ENCODE measurements at regions not wholly inside any gene's neighbourhood (a gene's known extent, or its start where the extent isn't known, plus 50 kb on each side); places are given as distances from the start of the nearest gene placed in this dataset.

DNA sequence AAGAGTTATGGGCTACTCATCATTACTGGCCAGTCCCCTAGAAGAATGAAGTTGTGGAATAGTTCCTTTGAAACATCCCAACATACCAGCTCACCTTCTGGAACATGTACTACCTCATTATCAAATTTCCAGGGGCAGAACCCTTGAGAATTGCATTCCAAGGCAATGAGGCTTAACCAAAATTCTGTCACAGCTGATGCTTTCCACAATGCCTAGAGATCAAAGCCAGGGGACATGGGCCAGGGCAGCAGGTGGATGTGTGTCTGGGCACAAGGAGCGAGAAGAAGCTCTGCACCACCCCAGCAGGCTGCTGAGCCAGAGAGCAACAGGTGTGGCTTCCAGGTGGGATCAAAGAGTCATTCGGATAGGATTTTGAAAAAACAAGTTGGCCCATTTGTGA is 362.1 kb downstream of the EFNB2 start:
- no peaks in the 10 kb centered on the region for H3K27me3 ChIP-seq (ENCODE audit: control insufficient read depth, insufficient read depth, low read length, poor library complexity, severe bottlenecking)
- WGBS, 2 experiments (ENCODE audit: insufficient coverage in 1 of 2, insufficient read length in 1 of 2), result 80 to 90% methylated on average over 1 to 2 of the region's 2 CpGs
- H3K4me1 ChIP-seq (ENCODE audit: control insufficient read depth, insufficient read depth, low read length), result no peaks in the 10 kb centered on the region
- no peak overlapping the region for H3K4me3 Mint-ChIP-seq
- H3K4me3 ChIP-seq (ENCODE audit: low read length), result no peak overlapping the region
- H3K9me3 Mint-ChIP-seq, result no peaks in the 10 kb centered on the region
- H3K9ac ChIP-seq (ENCODE audit: extremely low read depth, low read length, poor library complexity, severe bottlenecking), result no peak overlapping the region
- H3K4me1 Mint-ChIP-seq, result no peaks in the 10 kb centered on the region
- H3K27me3 Mint-ChIP-seq (ENCODE audit: insufficient read depth), result no peaks in the 10 kb centered on the region
- H3K27ac ChIP-seq (ENCODE audit: low read depth, low read length), result no peak overlapping the region
- no peaks in the 10 kb centered on the region for H3K9me3 ChIP-seq (ENCODE audit: control insufficient read depth, low read length)
- no peaks in the 10 kb centered on the region for H3K36me3 Mint-ChIP-seq (ENCODE audit: low read depth)
- no peak for DNase-seq
- H3K36me3 ChIP-seq (ENCODE audit: control insufficient read depth, insufficient read depth, low read length), result no peaks in the 10 kb centered on the region
- TF ChIP-seq, protein P1, sequence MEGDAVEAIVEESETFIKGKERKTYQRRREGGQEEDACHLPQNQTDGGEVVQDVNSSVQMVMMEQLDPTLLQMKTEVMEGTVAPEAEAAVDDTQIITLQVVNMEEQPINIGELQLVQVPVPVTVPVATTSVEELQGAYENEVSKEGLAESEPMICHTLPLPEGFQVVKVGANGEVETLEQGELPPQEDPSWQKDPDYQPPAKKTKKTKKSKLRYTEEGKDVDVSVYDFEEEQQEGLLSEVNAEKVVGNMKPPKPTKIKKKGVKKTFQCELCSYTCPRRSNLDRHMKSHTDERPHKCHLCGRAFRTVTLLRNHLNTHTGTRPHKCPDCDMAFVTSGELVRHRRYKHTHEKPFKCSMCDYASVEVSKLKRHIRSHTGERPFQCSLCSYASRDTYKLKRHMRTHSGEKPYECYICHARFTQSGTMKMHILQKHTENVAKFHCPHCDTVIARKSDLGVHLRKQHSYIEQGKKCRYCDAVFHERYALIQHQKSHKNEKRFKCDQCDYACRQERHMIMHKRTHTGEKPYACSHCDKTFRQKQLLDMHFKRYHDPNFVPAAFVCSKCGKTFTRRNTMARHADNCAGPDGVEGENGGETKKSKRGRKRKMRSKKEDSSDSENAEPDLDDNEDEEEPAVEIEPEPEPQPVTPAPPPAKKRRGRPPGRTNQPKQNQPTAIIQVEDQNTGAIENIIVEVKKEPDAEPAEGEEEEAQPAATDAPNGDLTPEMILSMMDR (conservative IDR thresholded peaks at IDR 0.05), result no peak
- no peak overlapping the region for H3K27ac Mint-ChIP-seq

DNA sequence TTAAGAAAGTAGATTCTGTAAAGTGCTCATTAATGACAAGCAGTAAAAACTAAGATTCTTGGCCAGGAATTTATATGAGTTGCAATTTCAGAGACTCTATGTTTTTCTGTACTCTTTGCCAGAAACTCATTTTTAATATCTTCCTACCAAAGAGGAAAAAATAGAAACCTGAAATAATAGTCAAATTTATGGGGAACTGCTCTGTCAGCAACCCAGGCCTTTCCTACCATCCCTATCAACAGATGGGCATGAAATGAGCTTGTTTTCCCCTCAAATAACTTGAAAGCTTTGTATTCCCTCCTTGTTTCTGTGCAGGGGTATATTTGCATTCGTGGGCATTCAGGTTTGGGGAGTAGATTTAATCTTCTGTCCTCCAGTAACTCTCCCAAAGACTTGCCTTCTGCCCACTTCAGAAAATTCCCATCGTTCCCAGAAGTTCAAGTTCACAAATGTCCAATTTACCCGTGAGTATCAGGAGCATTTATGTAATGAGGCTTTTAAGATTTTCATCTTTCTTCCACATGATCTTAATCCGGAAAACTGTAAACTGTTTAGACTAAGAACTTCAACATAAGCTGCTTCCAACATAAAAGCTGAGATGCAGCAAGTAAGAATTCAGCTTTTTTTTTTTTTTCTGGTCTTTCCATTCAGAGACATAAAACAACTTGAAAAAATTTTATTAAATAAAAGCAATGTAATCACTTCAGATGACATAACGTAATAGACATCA is 363.1 kb downstream of the EFNB2 start:
- no peak overlapping the region for H3K27ac Mint-ChIP-seq
- no peaks in the 10 kb centered on the region for H3K27me3 Mint-ChIP-seq (ENCODE audit: insufficient read depth)
- no peak for DNase-seq
- Histone ChIP-seq H3K9ac (ENCODE audit: extremely low read depth, low read length, poor library complexity, severe bottlenecking) (no peak overlapping the region), H3K4me3 (ENCODE audit: low read length) (no peak overlapping the region), H3K9me3 (ENCODE audit: control insufficient read depth, low read length) (no peaks in the 10 kb centered on the region), H3K27ac (ENCODE audit: low read depth, low read length) (no peak overlapping the region), H3K27me3 (ENCODE audit: control insufficient read depth, insufficient read depth, low read length, poor library complexity, severe bottlenecking) (no peaks in the 10 kb centered on the region), H3K4me1 (ENCODE audit: control insufficient read depth, insufficient read depth, low read length) (no peaks in the 10 kb centered on the region), H3K36me3 (ENCODE audit: control insufficient read depth, insufficient read depth, low read length) (no peaks in the 10 kb centered on the region)
- TF ChIP-seq, protein P1 (conservative IDR thresholded peaks at IDR 0.05), result no peak
- no peak overlapping the region for H3K4me3 Mint-ChIP-seq
- WGBS, 2 experiments (ENCODE audit: insufficient coverage in 1 of 2, insufficient read length in 1 of 2), result 89 to 91% methylated on average over 4 to 5 of the region's 5 CpGs
- no peaks in the 10 kb centered on the region for H3K36me3 Mint-ChIP-seq (ENCODE audit: low read depth)
- H3K4me1 Mint-ChIP-seq, result no peaks in the 10 kb centered on the region
- H3K9me3 Mint-ChIP-seq, result no peaks in the 10 kb centered on the region

DNA sequence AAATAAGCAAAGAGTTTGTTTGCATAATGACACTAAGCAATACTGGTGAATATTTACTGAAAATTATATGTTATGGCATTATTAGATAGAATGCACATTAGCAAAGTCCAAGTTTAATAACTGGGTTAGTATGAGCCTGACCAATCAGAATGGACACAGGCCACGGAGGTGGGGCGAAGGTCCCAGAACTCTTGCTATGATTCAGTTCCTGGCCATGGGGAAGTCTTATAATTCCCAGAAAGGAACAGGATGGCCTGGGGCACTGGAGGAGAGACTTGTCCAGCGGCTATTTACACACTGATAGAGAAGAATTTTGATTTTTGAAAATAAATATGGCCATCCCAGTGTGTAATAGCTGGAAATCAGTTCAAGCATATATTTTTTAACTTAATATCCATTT is 372.0 kb downstream of the EFNB2 start:
- H3K4me1 ChIP-seq (ENCODE audit: control insufficient read depth, insufficient read depth, low read length), result no peaks in the 10 kb centered on the region
- H3K27ac ChIP-seq (ENCODE audit: low read depth, low read length), result no peak overlapping the region
- no peaks in the 10 kb centered on the region for H3K36me3 Mint-ChIP-seq (ENCODE audit: low read depth)
- H3K27me3 Mint-ChIP-seq (ENCODE audit: insufficient read depth), result peaks cover 2% of the 10 kb centered on the region
- no peaks in the 10 kb centered on the region for H3K36me3 ChIP-seq (ENCODE audit: control insufficient read depth, insufficient read depth, low read length)
- no peak overlapping the region for H3K4me3 ChIP-seq (ENCODE audit: low read length)
- WGBS, 2 experiments (ENCODE audit: insufficient coverage in 1 of 2, insufficient read length in 1 of 2), result 97 to 100% methylated on average over 1 to 3 of the region's 3 CpGs
- no peak overlapping the region for H3K4me3 Mint-ChIP-seq
- no peak overlapping the region for H3K9ac ChIP-seq (ENCODE audit: extremely low read depth, low read length, poor library complexity, severe bottlenecking)
- peaks cover 5% of the 10 kb centered on the region for H3K9me3 ChIP-seq (ENCODE audit: control insufficient read depth, low read length)
- no peak overlapping the region for H3K27ac Mint-ChIP-seq
- H3K9me3 Mint-ChIP-seq, result peaks cover 9% of the 10 kb centered on the region
- peaks cover 1% of the 10 kb centered on the region for H3K4me1 Mint-ChIP-seq
- DNase-seq, result no peak
- TF ChIP-seq, protein P1 (conservative IDR thresholded peaks at IDR 0.05), result no peak
- H3K27me3 ChIP-seq (ENCODE audit: control insufficient read depth, insufficient read depth, low read length, poor library complexity, severe bottlenecking), result no peaks in the 10 kb centered on the region

Measured in endodermal cell (in vitro differentiated cells).